ENCODE measurements at regions not wholly inside any gene's neighbourhood (a gene's known extent, or its start where the extent isn't known, plus 50 kb on each side); places are given as distances from the start of the nearest gene placed in this dataset.

DNA sequence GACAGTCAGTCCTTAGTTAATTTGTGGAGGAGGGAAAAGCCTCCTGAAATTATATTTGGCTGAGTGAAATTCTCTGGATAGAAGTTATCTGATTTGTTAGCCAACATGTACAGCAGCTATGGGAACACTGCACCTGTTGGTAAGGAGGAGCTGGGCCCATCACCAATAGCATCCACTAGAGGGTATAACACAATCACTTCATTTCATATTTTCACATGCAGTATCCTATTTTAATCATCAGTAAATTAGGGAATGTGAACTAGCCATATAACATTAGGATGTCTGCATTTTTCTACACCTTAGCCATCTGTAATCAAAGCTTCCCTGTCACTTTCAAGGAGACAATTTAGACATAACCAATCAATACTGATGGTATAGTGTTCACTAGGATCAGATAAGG lies 818.4 kb upstream of the CDH2 start:
- TF ChIP-seq, protein P1, sequence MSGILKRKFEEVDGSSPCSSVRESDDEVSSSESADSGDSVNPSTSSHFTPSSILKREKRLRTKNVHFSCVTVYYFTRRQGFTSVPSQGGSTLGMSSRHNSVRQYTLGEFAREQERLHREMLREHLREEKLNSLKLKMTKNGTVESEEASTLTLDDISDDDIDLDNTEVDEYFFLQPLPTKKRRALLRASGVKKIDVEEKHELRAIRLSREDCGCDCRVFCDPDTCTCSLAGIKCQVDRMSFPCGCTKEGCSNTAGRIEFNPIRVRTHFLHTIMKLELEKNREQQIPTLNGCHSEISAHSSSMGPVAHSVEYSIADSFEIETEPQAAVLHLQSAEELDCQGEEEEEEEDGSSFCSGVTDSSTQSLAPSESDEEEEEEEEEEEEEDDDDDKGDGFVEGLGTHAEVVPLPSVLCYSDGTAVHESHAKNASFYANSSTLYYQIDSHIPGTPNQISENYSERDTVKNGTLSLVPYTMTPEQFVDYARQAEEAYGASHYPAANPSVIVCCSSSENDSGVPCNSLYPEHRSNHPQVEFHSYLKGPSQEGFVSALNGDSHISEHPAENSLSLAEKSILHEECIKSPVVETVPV (CRISPR knock-in tag; IDR thresholded peaks at IDR 0.05): no peak
- TF ChIP-seq RARB (CRISPR knock-in tag; IDR thresholded peaks at IDR 0.05) (no peak), ARNTL (CRISPR knock-in tag; IDR thresholded peaks at IDR 0.05; ENCODE audit: borderline replicate concordance, low read depth) (no peak), POU6F1 (CRISPR knock-in tag; IDR thresholded peaks at IDR 0.05; ENCODE audit: borderline replicate concordance, low read depth) (no peak), ISL1 (CRISPR knock-in tag; IDR thresholded peaks at IDR 0.05) (no peak), ZFP30 (CRISPR knock-in tag; IDR thresholded peaks at IDR 0.05) (no peak), PATZ1 (CRISPR knock-in tag; IDR thresholded peaks at IDR 0.05; ENCODE audit: borderline replicate concordance) (no peak)

Measured in SK-N-SH treated with all-trans-retinoic acid at 6 μM for 48 hours (cell line).